Nephron (organoid): ENCODE measurements at regions not wholly inside any gene's neighbourhood (a gene's known extent, or its start where the extent isn't known, plus 50 kb on each side); places are given as distances from the start of the nearest gene placed in this dataset.
A peak's percentile ranks its signal among the peaks of the same experiment; 100 is the strongest.

Experiments
- H3K27ac Mint-ChIP-seq, 3 experiments: 2 replicates each; pipeline ENCODE4 v1.8.0; 2020; ENCODE audit warnings: mixed read lengths in 3 of 3, mild to moderate bottlenecking in 2 of 3, moderate library complexity in 1 of 3
- H3K27me3 Mint-ChIP-seq: 2 replicates; pipeline ENCODE4 v1.8.0; 2021; ENCODE audit warnings: low read depth, mild to moderate bottlenecking, moderate library complexity, mixed read lengths
- H3K36me3 Mint-ChIP-seq: 2 replicates; pipeline ENCODE4 v1.8.0; 2020; ENCODE audit warnings: low read depth, mixed read lengths
- H3K4me1 Mint-ChIP-seq: 2 replicates; pipeline ENCODE4 v1.8.0; 2020; ENCODE audit warnings: mixed read lengths
- H3K4me3 Mint-ChIP-seq, 3 experiments: 2 replicates each; pipeline ENCODE4 v1.8.0; 2020; ENCODE audit warnings: mild to moderate bottlenecking in 3 of 3, mixed read lengths in 3 of 3, moderate library complexity in 2 of 3
- H3K9me3 Mint-ChIP-seq: 2 replicates; pipeline ENCODE4 v1.8.0; 2020; ENCODE audit warnings: mixed read lengths
- TF ChIP-seq, protein P1 (sequence below), 3 experiments: fragments of 200-600 bp; sonication (generic); IDR thresholded peaks; one replicate each; pipeline ENCODE4 v1.5.0; 2021; ENCODE audit warnings: antibody characterized with exemption in 3 of 3; ENCODE audit not compliant: unreplicated experiment in 3 of 3

DNA sequence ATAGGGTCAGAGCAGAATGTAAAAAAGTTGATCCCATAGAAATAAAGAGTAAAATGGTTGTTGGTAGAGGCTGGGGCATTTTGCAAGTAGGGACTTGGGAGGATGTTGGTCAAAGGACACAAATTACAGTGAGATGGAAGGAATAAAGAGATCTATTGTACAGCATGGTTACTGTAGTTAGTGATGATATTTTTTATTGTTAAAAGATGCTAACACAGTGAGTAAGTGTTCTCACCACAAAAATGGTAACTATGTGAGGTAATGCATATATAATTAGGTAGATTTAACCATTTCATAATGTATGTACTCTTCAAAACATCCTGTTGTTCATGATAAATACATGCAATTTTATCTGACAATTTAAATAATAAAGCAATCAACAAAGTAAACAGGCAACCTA is 280.7 kb upstream of the MAGI2 start:
- TF ChIP-seq, protein P1, sequence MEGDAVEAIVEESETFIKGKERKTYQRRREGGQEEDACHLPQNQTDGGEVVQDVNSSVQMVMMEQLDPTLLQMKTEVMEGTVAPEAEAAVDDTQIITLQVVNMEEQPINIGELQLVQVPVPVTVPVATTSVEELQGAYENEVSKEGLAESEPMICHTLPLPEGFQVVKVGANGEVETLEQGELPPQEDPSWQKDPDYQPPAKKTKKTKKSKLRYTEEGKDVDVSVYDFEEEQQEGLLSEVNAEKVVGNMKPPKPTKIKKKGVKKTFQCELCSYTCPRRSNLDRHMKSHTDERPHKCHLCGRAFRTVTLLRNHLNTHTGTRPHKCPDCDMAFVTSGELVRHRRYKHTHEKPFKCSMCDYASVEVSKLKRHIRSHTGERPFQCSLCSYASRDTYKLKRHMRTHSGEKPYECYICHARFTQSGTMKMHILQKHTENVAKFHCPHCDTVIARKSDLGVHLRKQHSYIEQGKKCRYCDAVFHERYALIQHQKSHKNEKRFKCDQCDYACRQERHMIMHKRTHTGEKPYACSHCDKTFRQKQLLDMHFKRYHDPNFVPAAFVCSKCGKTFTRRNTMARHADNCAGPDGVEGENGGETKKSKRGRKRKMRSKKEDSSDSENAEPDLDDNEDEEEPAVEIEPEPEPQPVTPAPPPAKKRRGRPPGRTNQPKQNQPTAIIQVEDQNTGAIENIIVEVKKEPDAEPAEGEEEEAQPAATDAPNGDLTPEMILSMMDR (IDR thresholded peaks at IDR 0.05; ENCODE audit: unreplicated experiment in 3 of 3): no peak
- Mint-ChIP-seq H3K4me1 (no peaks in the 10 kb centered on the region), H3K9me3 (peaks cover 42% of the 10 kb centered on the region), H3K36me3 (peaks cover 38% of the 10 kb centered on the region), H3K27ac (no peak overlapping the region), H3K4me3 (no peak overlapping the region), H3K27me3 (no peaks in the 10 kb centered on the region)

DNA sequence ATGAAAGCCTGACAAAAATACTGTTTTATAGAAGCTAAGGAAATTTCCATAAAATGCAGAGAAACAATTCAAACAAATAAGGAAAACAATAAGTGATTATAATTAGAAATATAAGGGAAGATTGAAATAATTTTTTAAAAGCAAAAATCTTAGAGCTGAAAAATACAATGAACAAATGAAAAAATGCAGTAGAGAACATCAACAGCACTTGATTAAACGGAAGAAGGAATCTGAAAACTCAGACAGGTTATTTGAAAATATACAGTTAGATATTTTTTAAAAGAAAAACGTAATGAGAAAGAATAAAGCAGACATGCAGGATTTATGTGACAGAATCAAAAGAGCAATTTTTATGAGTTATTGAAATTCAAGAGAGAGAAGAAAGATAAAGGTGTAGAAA is 279.1 kb upstream of the MAGI2 start:
- Mint-ChIP-seq H3K4me1 (no peaks in the 10 kb centered on the region), H3K4me3 (no peak overlapping the region), H3K9me3 (peaks cover 49% of the 10 kb centered on the region)

DNA sequence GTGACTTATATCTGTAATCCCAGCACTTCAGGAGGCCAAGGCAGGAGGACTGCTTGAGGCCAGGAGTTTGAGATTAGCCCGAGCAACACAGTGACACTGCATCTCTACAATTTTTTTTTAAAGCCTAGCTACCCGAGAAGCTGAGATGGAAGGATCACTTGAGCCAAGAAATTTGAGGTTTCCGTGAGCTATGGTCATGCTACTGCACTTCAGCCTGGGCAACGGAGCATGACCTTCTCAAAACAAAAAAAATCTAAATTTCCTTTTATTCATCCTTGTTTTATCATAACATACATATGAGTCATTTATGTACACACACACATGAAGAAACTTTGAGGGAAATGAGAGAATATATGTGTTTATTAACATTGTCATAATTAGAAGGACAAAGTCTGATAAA is 277.5 kb upstream of the MAGI2 start:
- H3K36me3 Mint-ChIP-seq: peaks cover 52% of the 10 kb centered on the region
- H3K4me3 Mint-ChIP-seq: no peak overlapping the region
- H3K27me3 Mint-ChIP-seq: no peaks in the 10 kb centered on the region
- H3K4me1 Mint-ChIP-seq: no peaks in the 10 kb centered on the region
- TF ChIP-seq, protein P1 (IDR thresholded peaks at IDR 0.05; ENCODE audit: unreplicated experiment in 3 of 3): no peak
- no peak overlapping the region for H3K27ac Mint-ChIP-seq
- H3K9me3 Mint-ChIP-seq: peaks cover 47% of the 10 kb centered on the region

More for the DNA sequence above, 279.1 kb upstream of the MAGI2 start:
- no peak overlapping the region for H3K27ac Mint-ChIP-seq
- no peaks in the 10 kb centered on the region for H3K27me3 Mint-ChIP-seq
- TF ChIP-seq, protein P1 (IDR thresholded peaks at IDR 0.05; ENCODE audit: unreplicated experiment in 3 of 3): no peak
- H3K36me3 Mint-ChIP-seq: peaks cover 45% of the 10 kb centered on the region

DNA sequence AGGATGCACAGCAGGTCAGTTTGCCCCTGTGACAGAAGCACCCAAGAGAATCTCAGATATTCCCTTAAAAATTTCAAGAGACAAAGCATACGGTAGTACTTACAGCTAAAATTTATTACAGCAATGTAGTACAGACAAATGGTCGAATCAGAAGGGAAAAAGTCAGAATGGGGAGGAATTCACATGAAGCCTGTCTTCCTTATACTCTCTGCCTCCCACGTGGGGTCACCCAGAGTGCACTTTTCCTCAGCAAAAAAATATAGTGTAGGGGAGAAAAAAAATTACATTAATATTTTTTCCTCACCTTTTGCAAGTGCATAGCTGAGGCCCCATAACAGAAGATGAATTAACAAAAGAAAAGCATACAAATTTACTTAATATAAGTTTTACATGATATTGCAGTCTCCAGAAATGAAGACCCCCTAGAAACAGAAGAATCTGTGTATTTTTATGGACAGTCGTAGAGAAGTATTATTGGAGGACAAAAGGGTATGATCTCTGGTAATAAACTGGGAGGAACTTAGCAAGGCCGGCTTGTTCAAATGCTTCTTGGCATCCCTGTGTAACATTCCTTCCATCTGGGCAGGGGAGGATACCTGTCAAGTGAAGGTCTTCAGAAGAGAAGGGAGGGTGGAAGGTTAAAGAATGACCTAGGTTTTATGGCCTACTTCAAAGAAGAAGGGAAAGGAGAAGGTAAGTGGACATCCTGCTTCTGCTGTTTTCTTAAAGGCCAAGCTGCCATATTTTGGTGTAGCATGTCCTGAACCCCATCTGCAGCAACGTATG is 270.6 kb upstream of the MAGI2 start:
- peak overlapping the region; percentile 42 to 61 (median 58) for H3K4me3 Mint-ChIP-seq
- H3K36me3 Mint-ChIP-seq: peaks cover 16% of the 10 kb centered on the region
- TF ChIP-seq, protein P1 (IDR thresholded peaks at IDR 0.05; ENCODE audit: unreplicated experiment in 3 of 3): no peak
- H3K27ac Mint-ChIP-seq: peak overlapping the region; percentile 80 to 97 (median 82)
- peaks cover 7% of the 10 kb centered on the region for H3K9me3 Mint-ChIP-seq
- no peaks in the 10 kb centered on the region for H3K27me3 Mint-ChIP-seq
- peaks cover 29% of the 10 kb centered on the region for H3K4me1 Mint-ChIP-seq

DNA sequence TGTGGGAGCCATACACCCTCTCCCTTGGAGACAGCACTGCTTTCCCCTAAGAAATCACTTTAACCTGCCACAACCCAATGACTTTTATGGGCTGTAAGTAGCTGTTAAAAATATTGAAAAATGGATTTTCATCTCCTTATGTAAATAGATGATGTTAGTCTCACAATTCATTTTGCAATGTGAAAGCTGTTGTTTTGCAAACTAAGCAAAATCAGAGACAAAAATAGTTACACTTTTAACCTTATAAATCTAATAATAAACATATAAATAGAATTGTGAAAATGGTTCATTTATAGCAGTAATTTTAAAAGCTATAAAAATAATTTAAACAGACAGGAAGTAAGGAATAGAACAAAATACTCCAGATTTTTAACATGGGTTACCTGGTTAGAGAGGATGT is 268.8 kb upstream of the MAGI2 start:
- Mint-ChIP-seq H3K4me1 (peaks cover 29% of the 10 kb centered on the region), H3K27me3 (no peaks in the 10 kb centered on the region), H3K27ac (peak overlapping the region; percentile 25 to 97 (median 55)), H3K9me3 (no peaks in the 10 kb centered on the region), H3K36me3 (peaks cover 6% of the 10 kb centered on the region), H3K4me3 (peak overlapping the region in 1 of 3 experiments; percentile 26)
- TF ChIP-seq, protein P1 (IDR thresholded peaks at IDR 0.05; ENCODE audit: unreplicated experiment in 3 of 3): no peak

DNA sequence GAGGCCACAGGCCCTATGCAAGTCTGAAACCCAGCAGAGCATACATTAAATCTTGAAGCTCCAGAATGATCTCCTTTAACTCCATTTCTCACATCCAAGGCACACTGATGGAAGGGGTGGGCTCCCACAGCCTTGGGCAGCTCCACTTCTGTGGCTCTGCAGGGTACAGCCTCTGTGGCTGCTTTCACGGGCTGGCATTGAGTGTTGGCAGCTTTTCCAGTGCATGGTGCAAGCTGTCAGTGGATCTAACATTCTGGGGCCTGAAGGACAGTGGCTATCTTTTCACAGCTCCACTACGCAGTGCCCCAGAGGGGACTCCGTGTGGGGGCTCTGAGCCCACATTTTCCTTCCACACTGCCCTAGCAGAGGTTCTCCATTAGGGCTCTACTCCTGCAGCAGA is 265.7 kb upstream of the MAGI2 start:
- no peaks in the 10 kb centered on the region for H3K27me3 Mint-ChIP-seq

More for the DNA sequence above, 265.7 kb upstream of the MAGI2 start:
- no peak overlapping the region for H3K4me3 Mint-ChIP-seq
- H3K36me3 Mint-ChIP-seq: no peaks in the 10 kb centered on the region
- H3K27ac Mint-ChIP-seq: peak overlapping the region in 1 of 3 experiments; percentile 86
- H3K9me3 Mint-ChIP-seq: no peaks in the 10 kb centered on the region
- TF ChIP-seq, protein P1 (IDR thresholded peaks at IDR 0.05; ENCODE audit: unreplicated experiment in 3 of 3): no peak
- H3K4me1 Mint-ChIP-seq: peaks cover 18% of the 10 kb centered on the region
